ENCODE measurements at regions not wholly inside any gene's neighbourhood (a gene's known extent, or its start where the extent isn't known, plus 50 kb on each side); places are given as distances from the start of the nearest gene placed in this dataset.

DNA sequence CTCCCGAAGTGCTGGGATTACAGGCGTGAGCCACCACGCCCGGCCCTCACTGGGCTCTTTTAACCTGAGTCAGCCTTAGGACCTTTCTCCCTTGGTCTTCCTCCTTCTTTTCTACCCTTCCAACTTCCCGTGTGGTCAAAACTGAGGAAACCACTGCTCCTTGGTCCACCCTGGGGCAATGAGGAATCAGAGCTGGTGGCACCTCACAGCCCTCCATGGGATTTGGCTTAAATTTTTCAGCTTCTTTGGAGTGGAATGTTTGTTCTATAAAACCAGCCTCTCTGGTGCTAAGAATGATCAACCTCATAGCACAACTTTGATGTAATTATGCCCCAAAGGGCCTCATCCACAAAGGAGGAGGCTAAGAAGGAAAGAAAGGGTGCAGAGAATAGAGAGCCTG, 76.6 kb upstream of the CFAP20DC start:
- no peak for DNase-seq (ENCODE audit: low spot score)
- TF ChIP-seq, protein P1, sequence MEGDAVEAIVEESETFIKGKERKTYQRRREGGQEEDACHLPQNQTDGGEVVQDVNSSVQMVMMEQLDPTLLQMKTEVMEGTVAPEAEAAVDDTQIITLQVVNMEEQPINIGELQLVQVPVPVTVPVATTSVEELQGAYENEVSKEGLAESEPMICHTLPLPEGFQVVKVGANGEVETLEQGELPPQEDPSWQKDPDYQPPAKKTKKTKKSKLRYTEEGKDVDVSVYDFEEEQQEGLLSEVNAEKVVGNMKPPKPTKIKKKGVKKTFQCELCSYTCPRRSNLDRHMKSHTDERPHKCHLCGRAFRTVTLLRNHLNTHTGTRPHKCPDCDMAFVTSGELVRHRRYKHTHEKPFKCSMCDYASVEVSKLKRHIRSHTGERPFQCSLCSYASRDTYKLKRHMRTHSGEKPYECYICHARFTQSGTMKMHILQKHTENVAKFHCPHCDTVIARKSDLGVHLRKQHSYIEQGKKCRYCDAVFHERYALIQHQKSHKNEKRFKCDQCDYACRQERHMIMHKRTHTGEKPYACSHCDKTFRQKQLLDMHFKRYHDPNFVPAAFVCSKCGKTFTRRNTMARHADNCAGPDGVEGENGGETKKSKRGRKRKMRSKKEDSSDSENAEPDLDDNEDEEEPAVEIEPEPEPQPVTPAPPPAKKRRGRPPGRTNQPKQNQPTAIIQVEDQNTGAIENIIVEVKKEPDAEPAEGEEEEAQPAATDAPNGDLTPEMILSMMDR (IDR thresholded peaks at IDR 0.05; ENCODE audit: extremely low read depth, missing control alignments), result no peak

DNA sequence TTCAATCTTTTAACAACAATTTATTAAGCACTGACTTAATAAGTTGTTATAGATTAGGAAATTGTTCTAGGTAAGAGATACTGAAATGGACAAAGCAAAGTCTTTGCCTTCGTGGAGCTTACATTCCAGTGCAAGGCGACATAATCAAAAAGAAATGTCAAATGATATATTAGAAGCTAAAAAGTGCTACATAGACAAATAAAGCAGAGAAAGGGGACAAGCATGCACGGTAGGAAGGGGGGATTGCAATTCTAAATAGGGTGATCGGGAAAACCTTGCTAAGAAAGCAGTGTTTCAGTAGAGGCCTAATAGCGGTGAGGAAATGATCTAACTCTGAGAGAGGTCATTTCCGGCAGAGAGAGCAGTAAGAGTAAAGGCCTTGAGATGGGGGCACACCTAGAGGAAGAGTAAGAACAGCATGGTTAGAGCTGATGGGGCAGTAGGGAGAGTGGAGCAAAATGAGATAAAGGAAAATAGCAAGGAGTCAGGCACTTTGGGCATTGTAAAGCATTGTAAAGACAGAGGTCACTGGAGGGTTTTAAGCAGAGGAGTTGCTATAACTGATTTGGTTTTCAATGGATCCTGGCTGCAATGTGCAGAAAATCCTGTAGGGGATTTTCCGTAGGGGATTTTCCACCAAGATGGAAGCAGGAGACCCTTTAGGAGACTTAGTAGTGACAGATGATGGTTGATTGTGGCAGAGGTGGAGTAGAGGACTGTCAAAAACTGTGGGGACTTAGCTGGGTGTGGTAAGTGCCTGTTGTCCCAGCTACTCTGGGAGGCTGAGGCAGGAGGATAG, 71.7 kb upstream of the CFAP20DC start:
- TF ChIP-seq, protein P1 (IDR thresholded peaks at IDR 0.05; ENCODE audit: extremely low read depth, missing control alignments), result no peak

DNA sequence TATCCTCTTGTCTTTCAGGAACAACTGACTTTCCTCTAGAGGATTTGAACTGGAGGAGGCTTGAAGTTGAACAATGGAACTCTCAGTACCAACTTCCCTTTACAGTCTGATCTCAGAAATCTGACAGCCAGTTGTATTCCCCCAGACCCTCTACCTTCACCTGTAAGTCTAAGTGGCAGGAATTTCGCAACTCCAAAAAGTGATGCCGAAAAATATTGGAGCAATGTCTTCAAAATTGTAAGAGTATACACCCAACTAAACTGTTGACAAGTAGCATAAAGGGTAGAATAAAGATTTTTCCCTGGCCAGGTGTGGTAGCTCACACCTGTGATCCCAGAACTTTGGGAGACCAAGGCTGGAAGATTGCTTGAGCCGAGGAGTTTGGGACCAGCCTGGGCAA, 69.1 kb upstream of the CFAP20DC start:
- DNase-seq (ENCODE audit: low spot score), result no peak
- TF ChIP-seq, protein P1 (IDR thresholded peaks at IDR 0.05; ENCODE audit: extremely low read depth, missing control alignments), result no peak

More for the DNA sequence above, 71.7 kb upstream of the CFAP20DC start:
- DNase-seq (ENCODE audit: low spot score), result no peak

DNA sequence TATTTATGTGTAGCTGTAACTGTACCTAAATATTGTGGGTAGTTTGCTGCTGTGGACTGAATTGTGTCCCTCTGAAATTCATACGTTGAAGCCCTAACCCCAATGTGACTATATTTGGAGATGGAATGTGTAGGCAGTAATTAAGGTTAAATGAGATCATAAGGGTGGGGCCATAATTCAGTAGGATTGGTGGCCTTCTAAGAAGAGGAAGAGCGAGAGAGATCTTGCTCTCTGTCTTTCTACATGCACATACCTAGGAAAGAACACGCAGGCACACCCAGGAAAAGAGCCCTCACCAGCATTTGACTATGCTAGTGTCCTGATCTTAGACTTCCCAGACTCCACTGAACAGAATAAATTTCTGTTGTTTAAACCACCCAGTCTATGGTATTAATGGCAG, 67.6 kb upstream of the CFAP20DC start:
- no peak for DNase-seq (ENCODE audit: low spot score)
- TF ChIP-seq, protein P1 (IDR thresholded peaks at IDR 0.05; ENCODE audit: extremely low read depth, missing control alignments), result no peak

DNA sequence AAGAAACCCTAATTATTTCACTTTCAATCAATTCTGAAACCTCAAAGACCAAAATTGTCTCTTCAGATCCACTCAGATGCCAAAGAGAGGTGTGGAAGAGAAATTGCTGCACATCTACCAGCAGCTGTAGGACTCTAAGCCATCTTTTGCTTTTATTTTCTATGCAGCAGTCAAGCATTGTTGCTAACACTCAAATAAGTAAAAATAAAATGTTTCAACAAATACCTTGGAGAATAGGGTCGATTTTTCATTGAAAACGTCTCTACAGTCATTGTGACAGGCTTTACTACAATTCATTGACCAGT, 66.4 kb upstream of the CFAP20DC start:
- TF ChIP-seq, protein P1 (IDR thresholded peaks at IDR 0.05; ENCODE audit: extremely low read depth, missing control alignments), result no peak
- DNase-seq (ENCODE audit: low spot score), result no peak

DNA sequence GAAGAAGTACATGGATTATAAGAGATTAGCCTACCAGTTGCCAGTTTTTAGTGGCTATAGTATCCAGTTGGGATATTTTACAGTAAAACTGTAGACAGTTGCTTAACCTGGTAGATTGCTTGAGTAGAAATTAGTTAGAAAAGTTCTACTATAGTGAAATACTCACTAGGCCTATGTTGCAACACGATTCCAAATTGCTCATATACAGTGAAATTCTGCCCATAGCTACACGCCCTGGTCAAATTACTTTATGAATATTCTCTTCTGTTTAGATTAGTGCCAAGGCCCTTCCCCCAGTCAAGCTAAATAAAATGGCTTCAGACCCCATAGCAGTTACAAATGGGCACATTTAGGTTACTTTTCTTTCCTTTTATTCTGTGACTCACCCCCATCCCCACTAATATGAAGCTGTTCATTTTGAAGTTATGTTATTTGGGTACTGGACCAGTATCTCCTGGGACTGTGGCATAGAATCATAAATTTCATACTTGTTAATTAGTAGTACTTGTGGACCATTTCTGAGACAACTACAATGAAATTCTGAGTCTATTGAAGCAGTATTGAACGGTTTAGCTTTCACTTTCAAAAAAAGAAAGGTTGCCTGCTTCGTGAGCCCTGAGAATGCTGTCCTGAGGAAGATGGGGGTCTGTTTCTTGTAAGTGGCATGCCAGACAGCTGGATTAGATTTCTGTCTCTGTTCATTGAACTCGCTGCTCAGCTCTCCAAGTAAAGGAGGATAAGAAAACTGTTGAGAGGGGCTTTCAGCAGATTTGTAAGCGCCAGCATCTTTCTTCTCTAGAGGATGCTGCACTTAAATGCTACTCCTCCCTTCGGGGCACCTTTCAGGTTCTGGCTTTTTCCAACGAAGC, 65.8 kb upstream of the CFAP20DC start:
- no peak for DNase-seq (ENCODE audit: low spot score)
- TF ChIP-seq, protein P1 (IDR thresholded peaks at IDR 0.05; ENCODE audit: extremely low read depth, missing control alignments), result no peak

Data from GM20000 (cell line).